ENCODE measurements at regions not wholly inside any gene's neighbourhood (a gene's known extent, or its start where the extent isn't known, plus 50 kb on each side); places are given as distances from the start of the nearest gene placed in this dataset.
"Not testable (repeated sequence)": the region's sequence is repeated elsewhere in the genome, so short reads cannot be mapped to it uniquely, and the experiment has no call there.

GRCh38 chr2:77578354-77578753 lies 56.2 kb upstream of the LRRTM4 start:
- DNase-seq: no peak

GRCh38 chr2:77579076-77579769 lies 57.0 kb upstream of the LRRTM4 start:
- no peak for DNase-seq

DNA sequence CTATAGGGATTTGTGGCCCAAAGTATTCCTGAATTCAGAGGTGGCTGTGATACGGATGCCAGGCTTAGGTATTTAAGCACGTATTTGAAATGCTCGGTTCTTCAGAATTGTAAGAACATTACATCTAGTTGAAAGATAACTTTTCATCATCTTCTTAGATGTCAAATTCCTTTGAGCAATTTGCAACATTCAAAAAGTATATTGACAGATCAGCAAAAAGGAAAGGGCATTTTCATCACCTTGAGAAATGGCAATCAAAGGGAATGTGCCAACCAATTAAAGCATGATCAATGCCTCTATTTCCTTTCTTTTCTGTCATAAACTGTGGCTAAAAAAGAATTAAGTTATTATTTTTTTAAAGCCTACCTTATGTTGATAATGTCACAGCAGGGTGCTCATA lies 66.3 kb upstream of the LRRTM4 start:
- no peak for DNase-seq

- DNase-seq: no peak
Observed at GRCh38 chr2:77590298-77590917, 68.2 kb upstream of the LRRTM4 start.

DNA sequence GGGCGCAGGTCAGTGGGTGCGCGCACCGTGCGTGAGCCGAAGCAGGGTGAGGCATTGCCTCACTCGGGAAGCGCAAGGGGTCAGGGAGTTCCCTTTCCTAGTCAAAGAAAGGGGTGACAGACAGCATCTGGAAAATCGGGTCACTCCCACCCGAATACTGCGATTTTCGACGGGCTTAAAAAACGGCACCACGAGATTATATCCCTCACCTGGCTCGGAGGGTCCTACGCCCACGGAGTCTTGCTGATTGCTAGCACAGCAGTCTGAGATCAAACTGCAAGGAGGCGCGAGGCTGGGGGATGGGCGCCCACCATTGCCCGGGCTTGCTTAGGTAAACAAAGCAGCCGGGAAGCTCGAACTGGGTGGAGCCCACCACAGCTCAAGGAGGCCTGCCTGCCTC lies 70.8 kb upstream of the LRRTM4 start:
- not testable (repeated sequence) for DNase-seq

DNA sequence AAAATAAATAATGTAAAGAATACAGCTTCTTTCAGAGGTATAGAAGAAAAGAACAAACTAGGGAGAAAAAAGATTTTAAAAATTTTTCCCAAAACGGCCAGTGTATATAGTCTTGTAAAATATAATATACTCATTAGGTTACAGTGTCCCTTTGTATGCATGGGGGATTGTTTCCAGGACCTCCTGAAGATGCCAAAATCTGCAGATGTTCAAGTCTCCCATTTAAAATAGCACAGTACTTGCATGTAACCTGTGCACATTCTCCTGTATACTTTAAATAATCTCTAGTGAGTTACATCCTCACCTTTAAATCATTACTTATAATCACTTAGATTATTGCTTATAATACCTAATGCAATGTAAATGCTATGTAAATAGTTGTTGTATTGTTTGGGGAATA lies 80.6 kb upstream of the LRRTM4 start:
- DNase-seq: no peak

DNA sequence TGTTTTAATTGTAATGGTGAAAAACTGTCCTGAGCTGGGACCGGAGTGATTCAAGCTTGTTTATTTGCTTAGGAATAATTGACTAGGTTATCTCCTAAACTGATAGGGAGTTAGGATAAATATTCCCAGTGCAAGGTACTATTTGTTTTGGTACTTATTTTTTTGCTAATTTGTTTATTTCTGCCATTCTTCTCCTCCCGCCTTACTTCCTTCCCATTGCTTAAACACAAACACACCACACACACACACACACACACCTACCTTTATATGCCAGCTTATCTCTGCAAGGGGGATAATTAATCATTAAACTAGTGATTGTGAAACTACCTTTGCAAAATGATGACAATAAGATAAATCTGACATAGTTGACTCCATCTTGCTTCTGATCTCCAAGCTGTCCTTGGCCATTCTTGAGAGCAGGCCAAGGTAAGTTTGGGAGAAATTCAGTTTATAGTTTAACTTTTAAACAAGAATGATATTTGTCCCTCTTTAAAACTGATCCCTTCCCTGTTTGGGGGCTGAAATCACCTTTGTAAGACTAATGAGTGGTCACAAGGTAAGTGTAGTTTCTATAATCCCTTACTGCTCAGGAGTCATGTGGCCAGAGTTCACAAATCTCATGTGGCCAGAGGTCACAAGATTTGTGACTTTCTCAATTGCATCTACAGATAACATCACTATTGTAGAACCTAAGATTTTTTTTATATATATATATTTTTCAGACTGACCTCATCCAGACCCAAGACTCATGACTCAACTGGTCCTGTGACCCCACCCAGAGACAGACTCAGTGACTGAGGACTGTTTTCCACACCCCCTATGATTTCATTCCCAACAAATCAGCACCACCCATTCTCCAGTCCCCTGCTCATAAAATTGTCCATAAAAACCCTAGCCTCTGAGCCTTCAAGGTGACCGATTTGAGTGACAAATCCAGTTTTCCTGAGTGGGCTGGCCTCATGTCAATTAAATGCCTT lies 83.1 kb upstream of the LRRTM4 start:
- DNase-seq: no peak

GRCh38 chr2:77608510-77608909 lies 86.3 kb upstream of the LRRTM4 start:
- DNase-seq: no peak

DNA sequence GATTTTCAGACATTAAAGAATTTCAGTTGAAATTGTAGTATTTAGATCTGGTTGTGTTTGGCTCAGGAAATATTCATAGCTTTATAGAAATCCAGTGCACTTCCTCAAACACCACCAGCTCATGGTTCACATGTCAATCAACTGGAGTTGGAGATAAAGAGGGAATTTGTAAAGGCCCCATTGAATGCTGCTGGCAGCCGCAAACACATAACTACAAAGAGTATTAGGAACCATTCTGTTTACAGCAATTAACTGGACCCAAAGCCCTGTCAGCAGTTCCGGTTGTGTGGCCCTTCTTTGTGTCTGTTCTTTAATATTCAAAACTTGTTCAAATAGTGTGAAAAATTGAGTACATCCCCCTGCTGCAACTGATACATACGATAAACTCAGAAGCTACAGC lies 107.4 kb upstream of the LRRTM4 start:
- no peak for DNase-seq

DNA sequence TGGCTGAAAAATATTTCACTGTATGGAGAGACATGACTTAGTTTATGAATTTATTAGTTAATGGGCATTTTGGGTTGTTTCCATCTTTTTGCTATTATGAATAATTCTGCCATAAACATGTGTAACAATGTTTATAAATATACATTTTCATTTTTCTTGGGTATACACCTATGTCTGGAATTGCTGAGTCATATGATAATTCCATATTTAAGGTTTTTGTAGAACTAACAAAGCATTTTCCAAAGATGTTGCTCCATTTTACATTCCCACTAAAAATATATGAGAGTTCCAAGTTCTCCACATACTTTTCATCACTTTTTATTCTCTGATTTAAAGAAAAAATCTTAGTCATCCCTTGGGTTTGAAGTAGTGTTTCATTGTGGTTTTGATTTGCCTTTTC lies 108.8 kb upstream of the LRRTM4 start:
- no peak for DNase-seq

GRCh38 chr2:77633601-77634000 lies 111.4 kb upstream of the LRRTM4 start:
- no peak for DNase-seq

DNA sequence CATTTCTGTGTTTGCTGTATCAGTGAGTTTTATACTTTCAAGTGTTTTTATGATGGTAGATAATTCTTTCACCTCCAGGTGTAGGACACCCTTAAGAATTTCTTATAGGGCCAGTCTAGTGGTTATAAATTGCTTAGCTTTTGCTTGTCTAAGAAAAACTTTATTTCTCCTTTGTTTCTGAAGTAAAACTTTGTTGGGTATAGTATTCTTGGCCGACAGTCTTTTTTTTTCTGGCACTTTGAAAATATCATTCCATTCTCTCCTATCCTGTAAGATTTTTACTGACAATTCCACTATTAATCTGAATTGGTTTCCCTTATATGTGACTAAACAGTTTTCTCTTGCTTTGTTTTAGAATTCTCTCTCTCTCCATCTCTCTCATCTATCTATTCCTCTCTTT lies 118.7 kb upstream of the LRRTM4 start:
- DNase-seq: no peak

GRCh38 chr2:77642339-77642738 lies 120.2 kb upstream of the LRRTM4 start:
- no peak for DNase-seq

DNA sequence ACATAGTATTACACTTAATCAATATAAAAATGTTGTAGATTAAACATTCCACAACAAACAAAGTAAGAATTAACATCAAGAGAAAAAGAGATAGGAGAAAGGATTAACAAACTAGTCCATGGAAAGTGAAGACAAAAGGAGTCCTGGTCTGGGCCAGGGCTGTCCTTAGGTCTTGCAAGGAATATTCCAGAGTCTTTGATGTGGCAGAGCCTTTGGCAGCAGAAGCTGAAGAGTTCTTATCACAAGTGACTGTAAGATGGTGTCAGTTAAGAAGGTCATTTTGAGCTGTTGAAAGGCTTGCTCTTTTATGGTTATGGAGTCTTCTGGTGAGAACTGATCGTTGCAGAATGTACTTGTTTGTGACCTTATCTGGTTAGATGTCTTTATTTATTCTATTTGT lies 127.7 kb upstream of the LRRTM4 start:
- DNase-seq: no peak

- DNase-seq: no peak
Observed at GRCh38 chr2:77652499-77652898, 130.3 kb upstream of the LRRTM4 start.

- no peak for DNase-seq
Observed at GRCh38 chr2:77664491-77664890, 142.3 kb upstream of the LRRTM4 start.

- no peak for DNase-seq
Observed at GRCh38 chr2:77666251-77666980, 144.2 kb upstream of the LRRTM4 start.

DNA sequence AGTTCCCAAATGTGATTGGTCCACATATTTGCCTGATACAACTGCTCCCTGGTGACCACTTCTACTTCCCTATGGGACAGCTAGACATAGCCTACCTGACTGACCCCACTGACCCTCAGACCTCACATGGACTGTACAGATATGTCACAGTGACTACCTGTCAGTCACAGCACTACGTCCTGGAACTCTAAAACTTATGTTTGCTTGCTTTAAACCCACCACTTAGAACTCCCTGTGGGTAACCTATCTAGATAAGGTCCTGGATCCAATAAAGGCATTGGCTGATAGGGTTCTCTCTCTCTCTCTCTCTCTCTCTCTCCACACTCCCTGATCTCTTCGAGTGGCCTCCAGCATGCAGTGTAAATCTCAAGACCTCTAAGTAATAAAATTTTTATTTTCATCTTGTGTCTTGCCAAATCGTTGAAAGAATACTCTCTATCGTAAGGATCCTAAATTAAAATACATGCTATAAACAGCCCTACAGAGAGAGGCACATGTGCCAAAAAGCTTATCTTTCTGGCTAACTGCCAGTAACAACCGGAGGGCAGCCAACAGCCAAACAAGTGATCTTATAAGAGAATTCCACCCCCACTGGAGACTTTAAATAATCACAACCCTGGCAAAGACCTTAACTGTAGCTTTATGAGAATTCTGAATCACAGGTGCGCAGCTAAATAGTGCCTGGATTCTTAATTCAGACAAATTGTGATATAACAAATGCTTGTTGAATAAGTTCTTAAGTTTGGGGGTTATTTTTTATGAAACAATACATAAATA lies 162.6 kb upstream of the LRRTM4 start:
- not testable (repeated sequence) for DNase-seq

- no peak for DNase-seq
Observed at GRCh38 chr2:77712601-77713000, 190.4 kb upstream of the LRRTM4 start.

- DNase-seq: no peak
Observed at GRCh38 chr2:77713412-77713811, 191.2 kb upstream of the LRRTM4 start.

GRCh38 chr2:77720115-77720514 lies 197.9 kb upstream of the LRRTM4 start:
- no peak for DNase-seq

- DNase-seq: no peak
Observed at GRCh38 chr2:77721593-77721992, 199.4 kb upstream of the LRRTM4 start.

Data from NCI-H1092 (cell line).